ENCODE measurements at regions not wholly inside any gene's neighbourhood (a gene's known extent, or its start where the extent isn't known, plus 50 kb on each side); places are given as distances from the start of the nearest gene placed in this dataset.

GRCh38 chr2:175576270-175576669 is 394.8 kb upstream of the ATP5MC3 start:
- TF ChIP-seq TAF1 (IDR thresholded peaks at IDR 0.05; ENCODE audit: low read depth) = no peak
- TF ChIP-seq FOXM1 (IDR thresholded peaks at IDR 0.05; ENCODE audit: borderline replicate concordance, low read depth) = no peak
- no peak for TF ChIP-seq RAD21 (IDR thresholded peaks at IDR 0.05; ENCODE audit: low read depth)
